Urothelium cell line (cell line): ENCODE measurements at regions not wholly inside any gene's neighbourhood (a gene's known extent, or its start where the extent isn't known, plus 50 kb on each side); places are given as distances from the start of the nearest gene placed in this dataset.

Source experiments
- DNase-seq: peaks from one replicate; pipeline ENCODE4 v3.0.0; 2011; ENCODE audit warnings: low spot score, mixed read lengths
- FAIRE-seq: peaks from 2 replicates; lab custom pipeline; 2011; peaks lifted over from hg19 to GRCh38; lab: Jason Lieb, UNC

GRCh38 chr17:69928611-69929010 is 146.4 kb upstream of the KCNJ16 start:
- DNase-seq (no peak), FAIRE-seq (no peak)

DNA sequence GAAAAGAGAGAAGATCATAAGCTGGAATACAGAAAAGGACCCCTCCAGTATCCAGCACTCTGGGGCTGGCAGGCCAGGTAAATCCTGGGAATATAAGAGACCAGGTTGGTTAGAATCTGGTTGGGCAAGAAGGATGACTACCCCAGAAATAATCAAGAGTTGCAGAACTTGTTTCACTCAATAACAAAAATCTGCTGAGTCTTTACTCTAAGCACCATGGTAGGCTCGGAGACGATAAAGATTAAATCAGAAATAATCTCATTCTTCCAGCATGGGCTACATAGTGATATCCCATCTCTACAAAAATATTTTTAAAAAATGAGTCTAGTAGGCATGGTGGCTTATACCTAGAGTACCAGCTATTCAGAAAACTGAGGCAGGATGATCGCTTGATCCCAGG is 138.0 kb upstream of the KCNJ16 start:
- no peak for DNase-seq
- no peak for FAIRE-seq

GRCh38 chr17:69943058-69943457 is 132.0 kb upstream of the KCNJ16 start:
- no peak for FAIRE-seq

GRCh38 chr17:69944406-69944805 is 130.6 kb upstream of the KCNJ16 start:
- FAIRE-seq (no peak), DNase-seq (no peak)

More at GRCh38 chr17:69943058-69943457, 132.0 kb upstream of the KCNJ16 start:
- DNase-seq, result no peak

GRCh38 chr17:69945698-69946185 is 129.3 kb upstream of the KCNJ16 start:
- DNase-seq, result no peak

GRCh38 chr17:69947027-69947759 is 127.8 kb upstream of the KCNJ16 start:
- FAIRE-seq (no peak), DNase-seq (no peak)

More at GRCh38 chr17:69945698-69946185, 129.3 kb upstream of the KCNJ16 start:
- FAIRE-seq, result peak; percentile 27

DNA sequence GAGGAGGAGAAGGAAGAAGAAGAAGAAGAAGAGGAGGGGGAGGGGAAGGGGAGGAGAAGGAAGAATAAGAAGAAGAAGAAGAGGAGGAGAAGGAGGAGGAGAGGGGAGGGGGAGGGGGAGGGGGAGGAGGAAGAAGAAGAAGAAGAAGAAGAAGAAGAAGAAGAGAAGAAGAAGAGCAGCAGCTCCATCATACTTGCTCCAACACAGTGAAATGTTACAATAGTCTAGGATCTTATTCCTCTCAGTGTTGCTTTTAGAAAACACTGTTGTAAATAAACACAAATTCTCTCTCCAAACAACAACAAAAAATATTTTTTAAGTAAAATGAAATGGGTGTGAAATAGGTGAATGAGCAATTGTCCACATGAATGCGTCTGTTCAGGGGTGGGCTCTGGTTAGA is 126.6 kb upstream of the KCNJ16 start:
- DNase-seq, result no peak
- FAIRE-seq, result no peak

DNA sequence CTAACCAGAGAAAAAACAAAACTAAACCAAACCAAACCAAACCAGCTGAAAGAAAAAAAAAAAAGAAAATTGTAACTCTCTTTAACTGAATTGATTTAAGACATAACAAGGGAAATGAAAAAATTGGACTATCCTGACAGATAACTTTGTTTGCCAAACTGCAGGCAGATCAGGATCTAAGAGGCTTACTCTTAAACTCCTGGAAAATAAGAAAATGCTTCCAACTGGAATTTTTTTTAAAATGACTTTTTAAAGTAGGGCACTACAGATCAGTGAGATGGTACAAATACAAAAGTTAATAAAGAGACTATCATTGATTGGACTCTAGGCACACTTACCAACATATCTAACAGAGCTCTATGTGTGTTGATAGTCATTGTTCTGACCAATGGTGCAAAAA is 125.5 kb upstream of the KCNJ16 start:
- DNase-seq (no peak), FAIRE-seq (no peak)

DNA sequence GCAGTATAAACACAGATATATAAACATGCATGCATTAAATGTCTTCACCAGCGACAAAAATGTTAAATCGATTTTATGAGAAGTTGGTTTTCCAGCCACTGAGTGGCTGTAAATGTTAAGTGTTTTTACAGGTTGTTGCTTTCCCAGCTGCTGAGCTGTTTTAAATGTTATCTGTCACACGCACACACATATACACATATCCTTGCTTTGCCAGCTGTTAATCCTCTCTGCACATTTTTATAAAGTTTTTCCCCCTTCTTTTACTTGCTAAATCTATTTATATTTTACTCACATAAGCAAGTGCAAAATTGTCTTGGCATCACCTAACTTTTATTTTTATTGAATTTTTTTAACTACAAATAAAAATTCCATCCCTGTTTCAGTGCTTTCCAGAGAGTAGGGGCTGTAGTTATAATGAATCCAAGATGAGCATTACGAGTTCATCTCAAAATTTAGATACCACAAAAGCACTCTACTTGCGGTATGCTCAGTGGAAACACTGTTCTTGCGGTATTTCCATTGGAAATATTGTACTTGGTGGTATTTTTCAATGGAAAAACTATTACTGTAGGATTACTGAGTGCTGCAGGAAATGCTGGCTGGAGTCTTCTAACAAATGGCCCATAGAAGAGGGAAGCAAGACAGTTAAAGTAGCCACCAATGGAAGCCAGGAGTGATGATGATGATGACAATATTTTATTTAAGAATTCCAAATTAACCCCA is 124.9 kb upstream of the KCNJ16 start:
- no peak for DNase-seq
- no peak for FAIRE-seq

GRCh38 chr17:69950701-69951418 is 124.2 kb upstream of the KCNJ16 start:
- no peak for DNase-seq
- no peak for FAIRE-seq

- FAIRE-seq (no peak), DNase-seq (no peak)
Measured at GRCh38 chr17:69954241-69954925, 120.6 kb upstream of the KCNJ16 start.

GRCh38 chr17:69958063-69958462 is 117.0 kb upstream of the KCNJ16 start:
- FAIRE-seq (no peak), DNase-seq (no peak)

DNA sequence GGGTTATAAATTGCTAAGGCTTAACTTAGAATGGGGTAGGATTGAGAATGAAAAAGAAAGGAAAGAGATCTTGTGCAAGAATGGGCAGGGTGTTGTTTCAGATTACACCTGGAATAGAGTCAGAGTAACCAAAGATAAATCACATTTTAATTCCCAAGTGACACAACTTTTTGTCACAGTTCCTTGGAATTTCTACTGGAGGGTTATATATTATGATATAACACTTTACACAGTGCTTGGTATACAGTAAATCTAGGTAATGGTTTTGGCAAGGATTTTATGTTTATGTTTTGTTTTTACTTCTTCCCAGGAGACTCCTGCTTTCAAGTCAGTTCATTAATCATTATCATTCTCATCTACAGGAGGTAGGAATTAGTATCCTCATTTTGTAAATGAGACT is 115.7 kb upstream of the KCNJ16 start:
- FAIRE-seq (no peak), DNase-seq (no peak)

DNA sequence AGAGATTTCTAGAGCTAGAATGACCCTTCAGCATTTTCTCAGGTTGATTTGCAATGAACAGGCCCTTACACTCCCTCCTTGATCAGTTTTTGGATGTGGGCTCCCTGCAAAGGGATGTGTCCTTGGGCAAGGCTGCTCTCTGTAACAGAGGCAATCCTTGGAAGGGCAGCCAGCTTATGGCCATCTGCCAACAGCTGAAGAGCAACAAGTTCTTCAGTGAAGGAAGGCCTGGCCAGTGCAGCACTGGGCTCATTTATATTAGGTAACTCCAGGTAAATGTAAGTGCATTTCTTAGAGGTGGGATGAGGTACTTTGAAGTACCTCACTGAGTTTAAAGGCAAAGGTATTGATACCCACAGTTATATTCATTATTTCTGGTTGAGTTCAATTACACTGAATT is 114.3 kb upstream of the KCNJ16 start:
- FAIRE-seq, result no peak

DNA sequence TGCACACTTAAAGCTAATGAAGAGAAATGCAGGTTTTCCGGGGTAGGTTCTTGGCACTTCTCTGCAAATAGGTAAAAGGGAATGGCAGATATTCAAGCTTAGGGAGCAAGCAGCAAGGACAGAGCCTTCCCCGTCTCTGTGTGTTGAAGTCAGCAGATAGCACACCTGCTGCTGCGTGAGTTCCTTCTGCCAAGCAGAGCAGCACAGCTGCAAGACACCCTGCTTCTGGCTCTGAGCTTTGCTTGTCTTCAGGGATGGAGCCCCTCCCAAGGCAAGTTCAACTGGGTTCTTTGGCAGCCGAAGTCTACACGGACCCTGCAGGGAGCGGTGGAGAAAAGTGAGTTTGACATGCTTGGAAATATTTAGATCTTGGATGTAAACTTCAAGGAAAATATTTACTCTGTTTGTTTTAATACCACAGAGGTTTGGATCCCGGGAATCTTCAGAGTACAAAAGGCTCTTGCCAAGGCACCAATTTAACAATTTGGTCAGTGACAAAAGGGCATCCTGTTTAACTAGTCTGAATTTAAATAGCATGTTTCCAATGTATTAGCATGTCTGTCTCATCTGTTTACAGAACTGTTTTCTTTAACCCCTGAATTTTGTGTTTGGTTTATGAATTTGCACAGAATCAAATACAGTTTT is 113.4 kb upstream of the KCNJ16 start:
- FAIRE-seq (peak; percentile 23), DNase-seq (no peak)

More for the DNA sequence above, 114.3 kb upstream of the KCNJ16 start:
- DNase-seq, result no peak

GRCh38 chr17:69962436-69962995 is 112.5 kb upstream of the KCNJ16 start:
- FAIRE-seq, result no peak
- DNase-seq, result no peak

GRCh38 chr17:69967910-69968411 is 107.1 kb upstream of the KCNJ16 start:
- DNase-seq (peak; percentile 38), FAIRE-seq (no peak)

- DNase-seq, result no peak
- FAIRE-seq, result no peak
Measured at GRCh38 chr17:69969897-69970296, 105.1 kb upstream of the KCNJ16 start.

- FAIRE-seq, result no peak
- no peak for DNase-seq
Measured at GRCh38 chr17:69972251-69972650, 102.8 kb upstream of the KCNJ16 start.

DNA sequence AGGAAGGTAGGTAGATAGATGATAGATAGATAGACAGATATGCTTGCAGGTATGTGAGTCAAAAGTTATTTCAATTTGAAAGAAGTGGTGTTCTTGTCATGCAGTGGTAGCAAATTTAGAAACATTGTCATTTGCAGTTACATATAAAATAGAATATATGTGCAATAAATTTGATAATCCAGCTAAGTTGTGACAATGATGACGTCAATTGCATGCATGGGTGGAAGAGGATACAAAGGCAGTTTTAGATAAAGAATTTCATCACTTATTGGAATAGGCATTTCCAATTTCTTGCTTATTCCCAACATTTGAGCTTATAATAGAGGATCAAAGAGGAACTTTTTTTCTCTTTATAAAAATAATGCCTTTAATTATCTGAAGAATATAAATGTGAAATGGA is 99.2 kb upstream of the KCNJ16 start:
- FAIRE-seq (no peak), DNase-seq (no peak)
